ENCODE measurements at regions not wholly inside any gene's neighbourhood (a gene's known extent, or its start where the extent isn't known, plus 50 kb on each side); places are given as distances from the start of the nearest gene placed in this dataset.

GRCh38 chr1:55750628-55750995 lies 535.4 kb upstream of the USP24 start:
- Histone ChIP-seq H3K36me3 (ENCODE audit: control insufficient read depth in 2 of 2, extremely low read depth in 1 of 2, insufficient read depth in 1 of 2, low read length in 1 of 2) (no peaks in the 10 kb centered on the region), H3K27ac (ENCODE audit: low read length) (no peak overlapping the region), H3K9me3 (no peaks in the 10 kb centered on the region), H3K27me3 (replicated peaks in 1 of 2; ENCODE audit: control insufficient read depth in 2 of 2, extremely low read depth in 1 of 2, insufficient read depth in 2 of 2, low read length in 1 of 2) (peaks cover 0 to 2% of the 10 kb centered on the region in 2 experiments), H3K4me1 (ENCODE audit: control insufficient read depth in 1 of 2, extremely low read depth in 1 of 2, insufficient read depth in 2 of 2, low read length in 2 of 2) (no peaks in the 10 kb centered on the region), H3K4me3 (ENCODE audit: control insufficient read depth in 1 of 2, extremely low read depth in 1 of 2, low read length in 1 of 2) (no peak overlapping the region)
- Mint-ChIP-seq H3K27me3 (peaks cover 0 to 2% of the 10 kb centered on the region in 2 donors), H3K27ac (no peak overlapping the region), H3K36me3 (no peaks in the 10 kb centered on the region), H3K9me3 (peaks cover 4 to 12% (median 5%) of the 10 kb centered on the region in 3 donors), H3K4me1 (no peaks in the 10 kb centered on the region), H3K4me3 (no peak overlapping the region)
- ChIA-PET POLR2A (no interaction called here), CTCF (interaction anchor here in 1 of 2 donors (0.6 kb wide), 1 partner anchor 1779 kb away, joined by 3 read pairs; no protein-coding TSS in a partner anchor)
- no peak for DNase-seq
- no peak for ATAC-seq (replicated peaks in 1 of 4)
- WGBS (ENCODE audit: insufficient coverage), result 80% methylated on average over 1 of the region's 1 CpG

- Histone ChIP-seq H3K4me3 (ENCODE audit: control insufficient read depth in 1 of 2, extremely low read depth in 1 of 2, low read length in 1 of 2) (no peak overlapping the region), H3K27me3 (replicated peaks in 1 of 2; ENCODE audit: control insufficient read depth in 2 of 2, extremely low read depth in 1 of 2, insufficient read depth in 2 of 2, low read length in 1 of 2) (peaks cover 0 to 2% of the 10 kb centered on the region in 2 experiments), H3K9me3 (no peaks in the 10 kb centered on the region), H3K4me1 (ENCODE audit: control insufficient read depth in 1 of 2, extremely low read depth in 1 of 2, insufficient read depth in 2 of 2, low read length in 2 of 2) (no peaks in the 10 kb centered on the region), H3K27ac (ENCODE audit: low read length) (no peak overlapping the region), H3K36me3 (ENCODE audit: control insufficient read depth in 2 of 2, extremely low read depth in 1 of 2, insufficient read depth in 1 of 2, low read length in 1 of 2) (no peaks in the 10 kb centered on the region)
- POLR2A ChIA-PET, result no interaction called here
- Mint-ChIP-seq H3K27me3 (peaks cover 0 to under 1% of the 10 kb centered on the region in 2 donors), H3K4me3 (no peak overlapping the region), H3K36me3 (no peaks in the 10 kb centered on the region), H3K27ac (no peak overlapping the region), H3K4me1 (no peaks in the 10 kb centered on the region), H3K9me3 (peaks cover 3 to 12% (median 4%) of the 10 kb centered on the region in 3 donors)
- ATAC-seq (replicated peaks in 1 of 4), result no peak
- CTCF ChIA-PET, result interaction anchor here in 1 of 2 donors (0.6 kb wide), 1 partner anchor 1778 kb away, joined by 3 read pairs; no protein-coding TSS in a partner anchor
- WGBS (ENCODE audit: insufficient coverage), result 48% methylated on average over 5 of the region's 6 CpGs
- no peak for DNase-seq
Measured at GRCh38 chr1:55749975-55750627, 534.9 kb upstream of the USP24 start.

- Mint-ChIP-seq H3K36me3 (no peaks in the 10 kb centered on the region), H3K4me1 (no peaks in the 10 kb centered on the region), H3K4me3 (no peak overlapping the region), H3K9me3 (peaks cover 3 to 12% (median 4%) of the 10 kb centered on the region in 3 donors), H3K27ac (no peak overlapping the region), H3K27me3 (peaks cover 0 to 4% of the 10 kb centered on the region in 2 donors)
- CTCF ChIA-PET, result no interaction called here
- Histone ChIP-seq H3K9me3 (no peaks in the 10 kb centered on the region), H3K4me1 (ENCODE audit: control insufficient read depth in 1 of 2, extremely low read depth in 1 of 2, insufficient read depth in 2 of 2, low read length in 2 of 2) (no peaks in the 10 kb centered on the region), H3K27ac (ENCODE audit: low read length) (no peak overlapping the region), H3K27me3 (replicated peaks in 1 of 2; ENCODE audit: control insufficient read depth in 2 of 2, extremely low read depth in 1 of 2, insufficient read depth in 2 of 2, low read length in 1 of 2) (peaks cover 0 to 2% of the 10 kb centered on the region in 2 experiments), H3K36me3 (ENCODE audit: control insufficient read depth in 2 of 2, extremely low read depth in 1 of 2, insufficient read depth in 1 of 2, low read length in 1 of 2) (no peaks in the 10 kb centered on the region), H3K4me3 (ENCODE audit: control insufficient read depth in 1 of 2, extremely low read depth in 1 of 2, low read length in 1 of 2) (no peak overlapping the region)
- WGBS (ENCODE audit: insufficient coverage), result 83% methylated on average over 2 of the region's 5 CpGs
- POLR2A ChIA-PET, result no interaction called here
- DNase-seq, result no peak
- ATAC-seq (replicated peaks in 1 of 4), result no peak
Measured at GRCh38 chr1:55747408-55747841, 532.3 kb upstream of the USP24 start.

- Mint-ChIP-seq H3K36me3 (no peaks in the 10 kb centered on the region), H3K4me1 (no peaks in the 10 kb centered on the region), H3K27me3 (peaks cover 0 to 6% of the 10 kb centered on the region in 2 donors), H3K27ac (no peak overlapping the region), H3K9me3 (peaks cover 3 to 12% (median 4%) of the 10 kb centered on the region in 3 donors), H3K4me3 (no peak overlapping the region)
- Histone ChIP-seq H3K27ac (ENCODE audit: low read length) (no peak overlapping the region), H3K4me3 (ENCODE audit: control insufficient read depth in 1 of 2, extremely low read depth in 1 of 2, low read length in 1 of 2) (no peak overlapping the region), H3K27me3 (replicated peaks in 1 of 2; ENCODE audit: control insufficient read depth in 2 of 2, extremely low read depth in 1 of 2, insufficient read depth in 2 of 2, low read length in 1 of 2) (peaks cover 0 to 2% of the 10 kb centered on the region in 2 experiments), H3K4me1 (ENCODE audit: control insufficient read depth in 1 of 2, extremely low read depth in 1 of 2, insufficient read depth in 2 of 2, low read length in 2 of 2) (no peaks in the 10 kb centered on the region), H3K36me3 (ENCODE audit: control insufficient read depth in 2 of 2, extremely low read depth in 1 of 2, insufficient read depth in 1 of 2, low read length in 1 of 2) (no peaks in the 10 kb centered on the region), H3K9me3 (no peaks in the 10 kb centered on the region)
- ATAC-seq (replicated peaks in 1 of 4), result no peak
- ChIA-PET CTCF (no interaction called here), POLR2A (no interaction called here)
- no peak for DNase-seq
Measured at GRCh38 chr1:55746710-55747109, 531.5 kb upstream of the USP24 start.

- Histone ChIP-seq H3K9me3 (no peaks in the 10 kb centered on the region), H3K36me3 (ENCODE audit: control insufficient read depth in 2 of 2, extremely low read depth in 1 of 2, insufficient read depth in 1 of 2, low read length in 1 of 2) (no peaks in the 10 kb centered on the region), H3K27ac (ENCODE audit: low read length) (no peak overlapping the region), H3K27me3 (replicated peaks in 1 of 2; ENCODE audit: control insufficient read depth in 2 of 2, extremely low read depth in 1 of 2, insufficient read depth in 2 of 2, low read length in 1 of 2) (no peaks in the 10 kb centered on the region), H3K4me3 (ENCODE audit: control insufficient read depth in 1 of 2, extremely low read depth in 1 of 2, low read length in 1 of 2) (no peak overlapping the region), H3K4me1 (ENCODE audit: control insufficient read depth in 1 of 2, extremely low read depth in 1 of 2, insufficient read depth in 2 of 2, low read length in 2 of 2) (no peaks in the 10 kb centered on the region)
- ChIA-PET POLR2A (no interaction called here), CTCF (no interaction called here)
- Mint-ChIP-seq H3K27me3 (peaks cover 0 to 7% of the 10 kb centered on the region in 2 donors), H3K36me3 (no peaks in the 10 kb centered on the region), H3K9me3 (peaks cover 3 to 4% (median 4%) of the 10 kb centered on the region in 3 donors), H3K4me3 (no peak overlapping the region), H3K27ac (no peak overlapping the region), H3K4me1 (no peaks in the 10 kb centered on the region)
- ATAC-seq (replicated peaks in 1 of 4) (no peak), DNase-seq (no peak)
- no CpG with 5 or more reads among the region's 1 CpG for WGBS (ENCODE audit: insufficient coverage)
Measured at GRCh38 chr1:55741516-55741915, 526.4 kb upstream of the USP24 start.

- H3K9me3 Mint-ChIP-seq, result peaks cover 0 to 7% (median 3%) of the 10 kb centered on the region in 3 donors
- DNase-seq (no peak), ATAC-seq (replicated peaks in 1 of 4) (no peak)
- no peaks in the 10 kb centered on the region for H3K36me3 ChIP-seq (ENCODE audit: control insufficient read depth in 2 of 2, extremely low read depth in 1 of 2, insufficient read depth in 1 of 2, low read length in 1 of 2)
- H3K4me3 ChIP-seq (ENCODE audit: control insufficient read depth in 1 of 2, extremely low read depth in 1 of 2, low read length in 1 of 2), result no peak overlapping the region
- H3K27ac ChIP-seq (ENCODE audit: low read length), result no peak overlapping the region
- CTCF ChIA-PET, result no interaction called here
- no peaks in the 10 kb centered on the region for H3K4me1 Mint-ChIP-seq
- no peaks in the 10 kb centered on the region for H3K36me3 Mint-ChIP-seq
- no peaks in the 10 kb centered on the region for H3K9me3 ChIP-seq
- no peak overlapping the region for H3K27ac Mint-ChIP-seq
- no peak overlapping the region for H3K4me3 Mint-ChIP-seq
- no peaks in the 10 kb centered on the region for H3K4me1 ChIP-seq (ENCODE audit: control insufficient read depth in 1 of 2, extremely low read depth in 1 of 2, insufficient read depth in 2 of 2, low read length in 2 of 2)
- H3K27me3 Mint-ChIP-seq, result peaks cover 3 to 5% of the 10 kb centered on the region in 2 donors
- POLR2A ChIA-PET, result no interaction called here
- no peaks in the 10 kb centered on the region for H3K27me3 ChIP-seq (replicated peaks in 1 of 2; ENCODE audit: control insufficient read depth in 2 of 2, extremely low read depth in 1 of 2, insufficient read depth in 2 of 2, low read length in 1 of 2)
Measured at GRCh38 chr1:55735106-55735505, 519.9 kb upstream of the USP24 start.

GRCh38 chr1:55726994-55727393 lies 511.8 kb upstream of the USP24 start:
- no peak overlapping the region for H3K27ac Mint-ChIP-seq

More at GRCh38 chr1:55726994-55727393, 511.8 kb upstream of the USP24 start:
- Mint-ChIP-seq H3K4me1 (no peaks in the 10 kb centered on the region), H3K9me3 (peaks cover 0 to 9% (median 0%) of the 10 kb centered on the region in 3 donors), H3K4me3 (no peak overlapping the region), H3K27me3 (peaks cover 0 to 5% of the 10 kb centered on the region in 2 donors), H3K36me3 (no peaks in the 10 kb centered on the region)
- WGBS (ENCODE audit: insufficient coverage), result 17% methylated on average over 1 of the region's 3 CpGs
- DNase-seq (no peak), ATAC-seq (replicated peaks in 1 of 4) (no peak)
- Histone ChIP-seq H3K4me3 (ENCODE audit: control insufficient read depth in 1 of 2, extremely low read depth in 1 of 2, low read length in 1 of 2) (no peak overlapping the region), H3K36me3 (ENCODE audit: control insufficient read depth in 2 of 2, extremely low read depth in 1 of 2, insufficient read depth in 1 of 2, low read length in 1 of 2) (no peaks in the 10 kb centered on the region), H3K27ac (ENCODE audit: low read length) (no peak overlapping the region), H3K4me1 (ENCODE audit: control insufficient read depth in 1 of 2, extremely low read depth in 1 of 2, insufficient read depth in 2 of 2, low read length in 2 of 2) (no peaks in the 10 kb centered on the region), H3K9me3 (no peaks in the 10 kb centered on the region), H3K27me3 (replicated peaks in 1 of 2; ENCODE audit: control insufficient read depth in 2 of 2, extremely low read depth in 1 of 2, insufficient read depth in 2 of 2, low read length in 1 of 2) (no peaks in the 10 kb centered on the region)
- ChIA-PET POLR2A (no interaction called here), CTCF (no interaction called here)
